ENCODE measurements at regions not wholly inside any gene's neighbourhood (a gene's known extent, or its start where the extent isn't known, plus 50 kb on each side); places are given as distances from the start of the nearest gene placed in this dataset.

GRCh38 chr13:105364191-105364590, 1171.3 kb downstream of the EFNB2 start:
- no TSS peak for BruUV-seq (replicated peaks)
- Histone ChIP-seq H2BK15ac (ENCODE audit: low read depth, low read length) (no peak overlapping the region), H3K9me3 (ENCODE audit: control insufficient read depth, insufficient read depth, low read length) (no peaks in the 10 kb centered on the region), H3K23ac (ENCODE audit: low read depth, low read length) (no peak overlapping the region), H3K4me3 (ENCODE audit: insufficient read depth, low read depth, low read length) (no peak overlapping the region), H2AFZ (replicated peaks; ENCODE audit: low read length, poor library complexity) (no peak overlapping the region), H2BK20ac (ENCODE audit: low read depth, low read length) (no peak overlapping the region), H2AK9ac (replicated peaks; ENCODE audit: low read depth, low read length, poor library complexity) (no peak overlapping the region), H3K14ac (replicated peaks; ENCODE audit: low read depth, low read length) (no peak overlapping the region), H2BK5ac (ENCODE audit: low read depth, low read length, poor library complexity, severe bottlenecking) (no peak overlapping the region), H4K5ac (ENCODE audit: low read depth, low read length) (no peak overlapping the region), H2BK120ac (ENCODE audit: low read depth, low read length) (no peak overlapping the region), H3K27ac (ENCODE audit: insufficient read depth, low read length) (no peak overlapping the region), H3K36me3 (ENCODE audit: control insufficient read depth, insufficient read depth, low read length) (no peaks in the 10 kb centered on the region), H3K9me1 (ENCODE audit: insufficient read depth, low read length) (no peaks in the 10 kb centered on the region; the same call in 1 of the 2 replicates), H4K20me1 (ENCODE audit: insufficient read depth, low read length) (no peaks in the 10 kb centered on the region), H2AK5ac (ENCODE audit: low read depth, low read length) (no peak overlapping the region), H3K56ac (ENCODE audit: extremely low read depth, insufficient read depth, low read length) (no peak overlapping the region), H4K91ac (ENCODE audit: insufficient read depth, low read depth, low read length) (no peak overlapping the region), H3K9ac (ENCODE audit: low read depth, low read length) (no peak overlapping the region), H3K4me1 (ENCODE audit: control insufficient read depth, insufficient read depth, low read length) (no peaks in the 10 kb centered on the region), H3K79me1 (ENCODE audit: low read depth in 1 of 2, low read length in 2 of 2) (no peaks in the 10 kb centered on the region), H3K4me2 (ENCODE audit: low read depth, low read length) (no peak overlapping the region), H3K4ac (ENCODE audit: low read depth, low read length) (no peak overlapping the region), H3K27me3 (ENCODE audit: control insufficient read depth, insufficient read depth, low read length) (no peaks in the 10 kb centered on the region), H4K8ac (ENCODE audit: low read depth in 2 of 2, low read length in 2 of 2) (no peak overlapping the region), H3K18ac (ENCODE audit: low read depth, low read length) (no peak overlapping the region)
- WGBS, 2 experiments (ENCODE audit: extremely low coverage in 2 of 2, insufficient read length in 1 of 2): no CpG with 5 or more reads among the region's 3 CpGs
- POLR2A ChIA-PET (ENCODE audit: unreplicated experiment): interaction anchor here (0.7 kb wide), 1 partner anchor 246 kb away, joined by 5 read pairs; no protein-coding TSS in a partner anchor
- DNase-seq (no peak), ATAC-seq (ENCODE audit: low read depth) (no peak)
- TF ChIP-seq CEBPB (IDR thresholded peaks at IDR 0.05; ENCODE audit: low read depth, low read length) (no peak), MAZ (IDR thresholded peaks at IDR 0.05; ENCODE audit: borderline replicate concordance, low read depth, low read length) (no peak), MAFK (IDR thresholded peaks at IDR 0.05; ENCODE audit: low read depth, low read length) (no peak), BHLHE40 (IDR thresholded peaks at IDR 0.05; ENCODE audit: low read depth, low read length) (no peak)
- CTCF ChIA-PET: interaction anchor here (1.0 to 1.1 kb wide), 2 partner anchors 12 to 36 kb away, joined by 3 to 4 read pairs; no protein-coding TSS in a partner anchor
- in situ Hi-C loops (cut with MboI; ENCODE audit: low sequenced_read_pairs) (no loop called here), intact Hi-C loops (cut with micrococcal nuclease) (no loop called here), dilution Hi-C loops (cut with HindIII; ENCODE audit: low sequenced_read_pairs, unreplicated experiment) (no loop called here)

Measured in IMR-90 (cell line).